Mucosa of descending colon (tissue), 3 donors: ENCODE measurements at regions not wholly inside any gene's neighbourhood (a gene's known extent, or its start where the extent isn't known, plus 50 kb on each side); places are given as distances from the start of the nearest gene placed in this dataset.

Experiments used
- ATAC-seq: fragments of 200-7000 bp; cut with Tn5 transposase; one replicate; pipeline ENCODE4 v1.9.1; 2020; ENCODE audit warnings: mild to moderate bottlenecking, moderate library complexity
- DNase-seq, 3 donors: peaks; one replicate each; pipeline ENCODE4 v3.0.0-alpha.2; 2020
- H3K36me3 ChIP-seq: fragments of 200-600 bp; one replicate; pipeline ENCODE4 v1.8.0; 2021; ENCODE audit warnings: low read depth, mild to moderate bottlenecking
- H3K4me1 ChIP-seq: fragments of 200-600 bp; one replicate; pipeline ENCODE4 v1.8.0; 2021; ENCODE audit warnings: low read depth, mild to moderate bottlenecking
- H3K4me3 ChIP-seq: fragments of 200-600 bp; one replicate; pipeline ENCODE4 v1.8.0; 2021; ENCODE audit warnings: mild to moderate bottlenecking
- H3K9me3 ChIP-seq: fragments of 200-600 bp; one replicate; pipeline ENCODE4 v1.8.0; 2021; ENCODE audit warnings: mild to moderate bottlenecking
- intact Hi-C, 2 donors: fragments of 100-400 bp; cut with DNase I in 1 of 2; cut with micrococcal nuclease in 1 of 2; formaldehyde crosslinking; loops; one replicate each; pipeline versions ENCODE4 v1.11.0 to v1.11.1; 2022; cut with DNase I, micrococcal nuclease
- TF ChIP-seq, protein P1 (sequence below): fragments of 200-600 bp; IDR thresholded peaks from one replicate; pipeline ENCODE4 v1.8.0; 2022; ENCODE audit warnings: antibody characterized with exemption, mild to moderate bottlenecking
- donor health status: DM: no; HTN: no; CAD: no; lungs with moderate emphysema.
- donor health status: DM: no; HTN: no; CAD: no.
- donor health status: DM: no; HTN: yes; CAD: no.

DNA sequence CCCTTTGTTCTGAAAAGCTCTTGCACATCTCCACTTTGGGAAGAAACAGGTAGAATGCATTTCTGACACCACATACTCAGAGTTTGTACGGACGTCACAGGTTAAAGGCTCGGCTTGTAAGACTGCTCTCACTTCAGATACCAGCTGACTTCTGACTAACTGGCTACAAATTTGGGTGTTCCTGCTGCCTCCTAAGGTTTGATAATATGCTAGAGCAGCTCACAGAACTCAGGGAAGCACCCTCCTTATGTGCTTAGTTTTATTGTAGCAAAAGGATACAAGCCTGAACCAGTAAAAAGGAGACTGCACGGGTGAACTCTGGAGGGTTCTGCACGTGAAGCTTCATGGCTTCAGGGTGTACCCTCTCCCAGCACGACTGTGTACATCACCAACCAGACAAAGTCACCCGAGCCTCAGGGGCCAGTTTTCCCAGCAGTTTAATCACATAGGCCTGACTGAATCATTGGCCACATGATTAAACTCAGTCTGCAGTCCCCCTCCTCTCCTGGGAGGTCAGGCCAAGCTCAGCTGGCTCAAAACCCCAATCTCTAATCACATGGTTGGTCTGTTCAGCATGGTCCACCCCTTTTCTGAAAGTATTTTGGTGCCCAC, 749.5 kb upstream of the RAB6C start:
- ATAC-seq: no peak
- intact Hi-C loops: no loop called here
- TF ChIP-seq, protein P1, sequence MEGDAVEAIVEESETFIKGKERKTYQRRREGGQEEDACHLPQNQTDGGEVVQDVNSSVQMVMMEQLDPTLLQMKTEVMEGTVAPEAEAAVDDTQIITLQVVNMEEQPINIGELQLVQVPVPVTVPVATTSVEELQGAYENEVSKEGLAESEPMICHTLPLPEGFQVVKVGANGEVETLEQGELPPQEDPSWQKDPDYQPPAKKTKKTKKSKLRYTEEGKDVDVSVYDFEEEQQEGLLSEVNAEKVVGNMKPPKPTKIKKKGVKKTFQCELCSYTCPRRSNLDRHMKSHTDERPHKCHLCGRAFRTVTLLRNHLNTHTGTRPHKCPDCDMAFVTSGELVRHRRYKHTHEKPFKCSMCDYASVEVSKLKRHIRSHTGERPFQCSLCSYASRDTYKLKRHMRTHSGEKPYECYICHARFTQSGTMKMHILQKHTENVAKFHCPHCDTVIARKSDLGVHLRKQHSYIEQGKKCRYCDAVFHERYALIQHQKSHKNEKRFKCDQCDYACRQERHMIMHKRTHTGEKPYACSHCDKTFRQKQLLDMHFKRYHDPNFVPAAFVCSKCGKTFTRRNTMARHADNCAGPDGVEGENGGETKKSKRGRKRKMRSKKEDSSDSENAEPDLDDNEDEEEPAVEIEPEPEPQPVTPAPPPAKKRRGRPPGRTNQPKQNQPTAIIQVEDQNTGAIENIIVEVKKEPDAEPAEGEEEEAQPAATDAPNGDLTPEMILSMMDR: no peak

DNA sequence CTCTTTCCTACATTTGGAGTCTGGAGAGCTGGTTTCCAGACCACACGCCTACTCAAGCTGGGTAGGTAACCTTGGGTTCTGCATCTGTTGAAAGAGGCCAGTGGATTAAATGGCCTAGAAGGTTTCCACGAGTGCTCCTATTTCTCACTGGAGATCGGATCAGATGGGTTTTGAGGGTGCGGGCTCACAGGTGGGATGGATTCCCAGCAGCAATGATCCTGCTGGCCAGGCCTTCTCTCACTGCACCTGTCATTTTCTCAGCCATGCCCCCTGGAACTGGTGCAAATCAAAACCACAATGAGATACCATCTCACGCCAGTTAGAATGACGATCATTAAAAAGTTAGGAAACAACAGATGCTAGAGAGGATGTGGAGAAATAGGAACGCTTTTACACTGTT, 747.5 kb upstream of the RAB6C start:
- TF ChIP-seq, protein P1: no peak
- H3K9me3 ChIP-seq: no peaks in the 10 kb centered on the region
- intact Hi-C loops: no loop called here
- no peaks in the 10 kb centered on the region for H3K36me3 ChIP-seq
- DNase-seq: no peak
- H3K4me3 ChIP-seq: no peak overlapping the region
- ATAC-seq: no peak
- no peaks in the 10 kb centered on the region for H3K4me1 ChIP-seq

More for the DNA sequence above, 749.5 kb upstream of the RAB6C start:
- Histone ChIP-seq H3K4me1 (no peaks in the 10 kb centered on the region), H3K36me3 (no peaks in the 10 kb centered on the region), H3K4me3 (no peak overlapping the region), H3K9me3 (no peaks in the 10 kb centered on the region)
- no peak for DNase-seq

DNA sequence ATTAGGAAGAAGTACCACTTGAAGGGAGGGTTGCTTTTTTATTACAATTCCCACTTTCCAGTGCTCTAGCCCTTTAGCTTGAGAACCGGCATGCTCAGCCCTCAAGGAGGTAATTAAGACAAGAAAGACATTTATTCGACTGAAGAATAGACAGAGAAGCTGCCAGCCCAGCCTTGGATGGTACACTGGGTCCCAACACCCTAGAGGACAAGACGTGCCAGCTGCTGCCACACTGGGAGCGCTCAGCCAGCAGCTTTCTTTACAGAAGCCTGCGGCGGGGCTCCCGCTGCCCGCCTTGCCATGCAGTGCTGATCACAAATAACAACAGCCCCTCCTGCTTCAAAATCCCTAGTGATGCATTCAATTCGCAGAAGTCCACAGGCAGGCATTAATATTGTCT, 746.3 kb upstream of the RAB6C start:
- Histone ChIP-seq H3K4me1 (no peaks in the 10 kb centered on the region), H3K4me3 (no peak overlapping the region), H3K9me3 (no peaks in the 10 kb centered on the region), H3K36me3 (no peaks in the 10 kb centered on the region)
- ATAC-seq (no peak), DNase-seq (no peak)
- TF ChIP-seq, protein P1: no peak
- intact Hi-C loops: no loop called here

DNA sequence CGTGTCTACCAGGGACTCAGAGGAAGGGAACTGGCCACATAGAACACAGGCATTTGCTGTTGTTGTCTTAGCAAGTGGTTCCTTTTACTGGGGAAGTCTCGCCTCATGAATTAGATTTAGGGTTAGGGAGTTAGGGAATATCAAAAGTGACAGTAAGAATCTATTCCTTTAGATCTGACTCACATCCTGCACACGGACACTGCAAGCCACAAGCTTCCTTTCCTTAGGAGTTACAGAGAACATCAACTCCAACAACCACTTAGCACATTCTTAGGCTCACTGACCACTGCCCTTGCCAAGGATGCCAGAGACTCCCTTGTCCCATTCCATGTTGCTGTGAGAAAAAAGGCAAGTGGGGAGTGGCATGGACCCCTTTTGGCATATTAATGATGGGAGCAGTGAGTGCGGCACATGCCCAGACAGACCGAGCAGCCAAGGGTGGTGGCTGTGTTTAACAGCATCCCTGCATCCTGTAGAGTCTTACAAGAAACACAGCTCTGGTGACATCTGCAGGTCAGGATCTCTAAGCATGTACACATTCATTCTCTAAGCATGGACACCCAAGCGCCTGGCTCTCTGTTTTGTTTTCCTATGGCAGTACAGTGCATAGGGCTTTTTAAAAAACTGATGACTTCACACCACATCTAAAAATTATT, 745.6 kb upstream of the RAB6C start:
- peak; percentile 25 for ATAC-seq
- no peaks in the 10 kb centered on the region for H3K36me3 ChIP-seq
- TF ChIP-seq, protein P1: no peak
- H3K4me3 ChIP-seq: no peak overlapping the region
- H3K4me1 ChIP-seq: no peaks in the 10 kb centered on the region
- intact Hi-C loops: no loop called here
- H3K9me3 ChIP-seq: no peaks in the 10 kb centered on the region
- peak in 1 of 3 donors; percentile 27 for DNase-seq

DNA sequence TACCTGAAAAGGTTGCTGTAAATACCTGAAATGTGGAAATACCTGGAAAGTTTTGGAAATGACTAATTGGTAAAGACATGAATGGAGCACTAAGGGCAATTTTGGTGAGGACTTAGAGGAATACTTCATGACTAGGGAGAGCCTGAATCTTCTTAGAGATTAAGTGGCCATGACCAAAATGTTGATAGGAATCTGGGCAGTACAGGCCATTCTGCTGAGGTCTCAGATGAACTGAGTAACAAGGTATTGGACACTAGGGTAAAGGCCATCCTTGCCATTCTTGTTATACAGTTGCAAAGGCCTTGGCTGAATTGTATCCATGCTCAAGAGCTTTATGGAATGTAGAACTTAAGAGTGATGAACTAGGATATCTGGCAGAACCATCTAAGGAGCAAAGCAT, 742.9 kb upstream of the RAB6C start:
- Histone ChIP-seq H3K4me3 (no peak overlapping the region), H3K36me3 (no peaks in the 10 kb centered on the region), H3K9me3 (no peaks in the 10 kb centered on the region), H3K4me1 (no peaks in the 10 kb centered on the region)
- TF ChIP-seq, protein P1: no peak
- intact Hi-C loops: no loop called here
- ATAC-seq (no peak), DNase-seq (no peak)
